IPS-15b (cell line): ENCODE measurements at regions not wholly inside any gene's neighbourhood (a gene's known extent, or its start where the extent isn't known, plus 50 kb on each side); places are given as distances from the start of the nearest gene placed in this dataset.

ENCODE experiments used
- H3K27me3 ChIP-seq: one replicate; pipeline ENCODE4 v1.6.1; 2013; ENCODE audit warnings: low read length; ENCODE audit not compliant: control insufficient read depth, insufficient read depth
- H3K36me3 ChIP-seq: one replicate; pipeline ENCODE4 v1.6.1; 2013; ENCODE audit warnings: low read length; ENCODE audit not compliant: control insufficient read depth, insufficient read depth
- H3K4me1 ChIP-seq: one replicate; pipeline ENCODE4 v1.6.1; 2013; ENCODE audit warnings: mild to moderate bottlenecking, low read length; ENCODE audit not compliant: control insufficient read depth, insufficient read depth
- H3K4me3 ChIP-seq: one replicate; pipeline ENCODE4 v1.5.1; 2013; ENCODE audit warnings: low read depth, low read length
- H3K9ac ChIP-seq: one replicate; pipeline ENCODE4 v1.6.1; 2013; ENCODE audit warnings: low read depth, mild to moderate bottlenecking, low read length
- H3K9me3 ChIP-seq: one replicate; pipeline ENCODE4 v1.6.1; 2013; ENCODE audit warnings: mild to moderate bottlenecking, low read length; ENCODE audit not compliant: control insufficient read depth, insufficient read depth

GRCh38 chr2:64704161-64704560 is 50.4 kb upstream of the SERTAD2 start:
- no peaks in the 10 kb centered on the region for H3K4me1 ChIP-seq
- H3K4me3 ChIP-seq, result no peak overlapping the region
- H3K36me3 ChIP-seq, result no peaks in the 10 kb centered on the region
- no peak overlapping the region for H3K9ac ChIP-seq
- no peaks in the 10 kb centered on the region for H3K27me3 ChIP-seq
- H3K9me3 ChIP-seq, result no peaks in the 10 kb centered on the region

DNA sequence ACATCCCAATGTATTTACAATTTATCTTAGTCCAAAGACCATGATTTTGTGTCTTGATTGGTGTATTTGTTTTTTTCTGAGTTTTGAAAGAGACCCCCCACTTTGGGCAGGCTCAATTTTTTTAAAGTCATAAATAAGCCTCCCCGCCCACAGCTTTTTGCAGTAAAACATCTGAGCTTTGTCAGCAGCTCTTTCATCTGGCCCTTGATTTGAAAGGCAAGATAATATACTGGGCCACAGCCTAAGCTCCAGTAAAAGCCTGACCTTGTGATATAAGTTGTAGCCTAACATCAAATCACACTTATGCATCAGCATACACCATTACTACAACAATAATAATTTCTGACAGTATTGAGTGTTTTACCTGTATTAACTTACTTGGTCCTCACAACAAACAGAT is 51.3 kb upstream of the SERTAD2 start:
- H3K4me3 ChIP-seq, result no peak overlapping the region
- H3K36me3 ChIP-seq, result no peaks in the 10 kb centered on the region
- no peaks in the 10 kb centered on the region for H3K27me3 ChIP-seq
- no peaks in the 10 kb centered on the region for H3K4me1 ChIP-seq
- H3K9me3 ChIP-seq, result no peaks in the 10 kb centered on the region
- H3K9ac ChIP-seq, result no peak overlapping the region

DNA sequence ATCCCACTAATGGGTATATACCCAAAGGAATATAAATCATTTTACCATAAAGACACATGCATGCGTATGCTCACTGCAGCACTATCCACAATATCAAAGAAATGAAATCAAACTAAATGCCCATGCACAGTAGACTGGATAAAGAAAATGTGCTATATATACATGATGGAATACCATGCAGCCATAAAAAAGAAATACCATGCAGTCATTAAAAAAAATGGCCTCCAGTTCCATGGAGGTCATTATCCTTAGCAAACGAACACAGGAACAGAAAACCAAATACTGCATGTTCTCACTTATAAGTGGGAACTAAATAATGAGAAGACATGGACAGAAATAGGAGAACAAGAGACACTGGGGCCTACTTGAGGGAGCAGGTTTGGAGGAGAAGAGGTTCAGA is 53.6 kb upstream of the SERTAD2 start:
- Histone ChIP-seq H3K36me3 (no peaks in the 10 kb centered on the region), H3K27me3 (no peaks in the 10 kb centered on the region), H3K9ac (no peak overlapping the region), H3K4me3 (no peak overlapping the region), H3K9me3 (no peaks in the 10 kb centered on the region), H3K4me1 (no peaks in the 10 kb centered on the region)

DNA sequence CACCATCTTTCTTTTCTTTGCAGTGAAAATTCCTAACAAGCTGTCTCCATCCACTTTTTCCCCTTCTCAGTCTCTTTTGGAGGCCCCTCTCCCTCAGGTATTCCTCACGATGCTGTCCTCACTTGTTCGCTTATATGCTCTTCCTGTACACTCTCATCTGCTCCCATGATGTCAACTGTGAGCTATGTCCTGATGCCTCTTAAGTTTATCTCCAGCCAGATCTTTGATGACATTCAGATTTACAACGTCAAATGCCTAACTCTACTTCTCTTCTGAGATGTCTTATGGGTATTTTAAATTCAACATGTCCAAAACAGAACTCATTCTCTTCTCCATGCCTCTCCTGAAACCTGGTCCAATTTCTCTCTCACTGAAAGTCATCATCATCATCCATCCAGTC is 55.1 kb upstream of the SERTAD2 start:
- Histone ChIP-seq H3K36me3 (no peaks in the 10 kb centered on the region), H3K9ac (no peak overlapping the region), H3K4me1 (no peaks in the 10 kb centered on the region), H3K9me3 (no peaks in the 10 kb centered on the region), H3K4me3 (no peak overlapping the region), H3K27me3 (no peaks in the 10 kb centered on the region)

DNA sequence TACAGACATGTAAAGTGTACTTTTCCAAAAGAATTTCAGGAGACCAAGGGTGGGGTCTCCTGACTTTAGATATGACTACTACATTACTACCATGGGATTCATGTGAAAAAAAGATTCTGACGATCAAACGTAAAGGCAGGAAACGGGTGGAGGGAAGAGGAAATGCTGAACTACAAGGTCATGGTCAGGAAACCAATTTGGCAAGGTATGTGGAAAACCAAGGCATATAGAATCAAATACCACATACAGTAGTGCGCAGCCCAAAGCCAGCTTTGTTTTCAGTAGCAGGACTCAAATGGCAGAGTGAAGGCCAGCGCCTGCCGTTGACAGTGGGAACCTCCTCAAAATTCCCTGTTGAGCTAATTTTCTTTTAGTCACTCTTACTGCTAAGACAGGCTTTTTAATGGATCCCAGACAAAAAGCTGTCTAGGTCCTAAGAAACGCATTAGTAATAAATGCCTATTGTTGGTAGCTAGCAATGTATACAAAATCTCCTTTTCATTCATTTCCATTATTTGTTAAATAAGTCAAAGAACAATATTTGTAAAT is 57.6 kb upstream of the SERTAD2 start:
- Histone ChIP-seq H3K9me3 (no peaks in the 10 kb centered on the region), H3K9ac (no peak overlapping the region), H3K27me3 (no peaks in the 10 kb centered on the region), H3K4me3 (no peak overlapping the region), H3K4me1 (no peaks in the 10 kb centered on the region), H3K36me3 (no peaks in the 10 kb centered on the region)

GRCh38 chr2:64713686-64714085 is 60.0 kb upstream of the SERTAD2 start:
- Histone ChIP-seq H3K4me1 (no peaks in the 10 kb centered on the region), H3K27me3 (no peaks in the 10 kb centered on the region), H3K4me3 (no peak overlapping the region), H3K9me3 (no peaks in the 10 kb centered on the region), H3K9ac (no peak overlapping the region), H3K36me3 (no peaks in the 10 kb centered on the region)

DNA sequence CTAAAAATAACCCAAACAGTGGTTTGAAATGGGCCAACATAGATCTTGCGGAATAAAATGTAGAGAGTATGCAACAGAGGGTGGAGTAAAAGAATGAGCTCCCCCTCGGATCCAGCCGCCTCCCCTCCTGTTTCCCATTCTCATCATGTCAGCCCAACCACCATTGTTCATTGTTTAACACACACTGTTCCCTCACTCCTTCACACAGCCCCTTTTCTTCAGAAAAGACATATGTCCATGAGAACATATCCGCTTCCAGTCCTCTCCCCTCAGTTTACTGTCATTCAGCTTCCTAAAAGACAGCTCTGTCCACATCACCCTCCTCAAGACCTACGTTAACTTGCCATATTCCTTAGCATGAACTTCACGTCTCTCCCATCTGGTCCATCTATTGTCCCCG is 62.9 kb upstream of the SERTAD2 start:
- no peaks in the 10 kb centered on the region for H3K36me3 ChIP-seq
- H3K27me3 ChIP-seq, result no peaks in the 10 kb centered on the region
- no peaks in the 10 kb centered on the region for H3K4me1 ChIP-seq
- no peak overlapping the region for H3K4me3 ChIP-seq
- H3K9ac ChIP-seq, result no peak overlapping the region
- no peaks in the 10 kb centered on the region for H3K9me3 ChIP-seq

GRCh38 chr2:64718250-64718885 is 64.7 kb upstream of the SERTAD2 start:
- Histone ChIP-seq H3K9me3 (no peaks in the 10 kb centered on the region), H3K4me1 (no peaks in the 10 kb centered on the region), H3K36me3 (no peaks in the 10 kb centered on the region), H3K4me3 (no peak overlapping the region), H3K27me3 (no peaks in the 10 kb centered on the region), H3K9ac (no peak overlapping the region)

DNA sequence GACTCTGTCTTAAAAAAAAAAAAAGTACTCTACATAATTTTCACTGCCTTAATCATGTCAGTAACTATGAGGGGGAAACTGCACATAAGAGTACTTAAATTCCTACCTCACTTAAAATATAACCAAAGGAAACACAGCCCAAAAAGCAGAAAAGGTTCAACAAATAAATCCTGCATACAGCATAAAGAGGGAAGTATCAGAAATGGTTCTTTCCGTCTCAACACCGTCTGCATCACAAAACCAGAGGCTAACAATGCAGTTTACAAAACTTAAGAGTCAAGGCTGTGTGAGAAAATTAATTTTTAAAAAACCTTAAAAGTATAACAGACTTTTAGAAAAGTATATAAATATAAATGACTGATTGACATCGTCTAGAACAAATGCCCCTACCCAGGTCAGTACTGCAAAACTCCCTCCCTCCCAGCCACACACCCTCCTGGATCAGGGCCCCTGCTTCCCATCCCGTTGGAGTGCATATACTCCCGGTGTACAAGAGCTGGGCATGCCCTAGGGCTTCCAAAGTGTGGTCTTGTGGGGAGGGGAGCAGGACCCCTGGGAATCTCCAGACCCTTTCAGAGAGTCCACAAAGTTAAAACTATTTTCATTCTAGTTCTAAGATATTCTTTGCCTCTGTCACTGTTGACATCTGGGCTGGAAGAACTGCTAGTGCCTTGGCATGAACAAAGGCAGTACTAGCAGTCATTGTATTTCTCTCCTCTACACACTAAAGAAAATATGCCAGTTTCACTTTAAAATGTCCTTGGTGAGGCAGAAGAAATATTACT is 67.0 kb upstream of the SERTAD2 start:
- no peaks in the 10 kb centered on the region for H3K36me3 ChIP-seq
- H3K4me3 ChIP-seq, result no peak overlapping the region
- no peaks in the 10 kb centered on the region for H3K4me1 ChIP-seq
- no peaks in the 10 kb centered on the region for H3K9me3 ChIP-seq
- H3K9ac ChIP-seq, result no peak overlapping the region
- H3K27me3 ChIP-seq, result no peaks in the 10 kb centered on the region

DNA sequence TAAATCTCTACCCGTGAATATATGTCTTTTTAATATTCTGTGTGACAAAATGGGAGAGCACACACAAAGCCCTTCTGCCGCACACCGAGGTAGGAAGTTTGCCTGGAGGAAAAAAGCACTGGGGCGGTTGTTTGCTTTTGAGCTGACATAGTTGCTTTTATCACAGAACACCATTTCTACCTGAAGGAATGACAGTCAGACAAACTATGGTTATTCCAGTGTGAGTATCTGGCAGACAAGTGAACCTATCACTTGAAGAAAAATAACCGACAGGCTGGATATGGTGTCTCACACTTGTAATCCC is 67.6 kb upstream of the SERTAD2 start:
- H3K27me3 ChIP-seq, result no peaks in the 10 kb centered on the region
- peaks cover 4% of the 10 kb centered on the region for H3K4me1 ChIP-seq
- no peak overlapping the region for H3K4me3 ChIP-seq
- H3K9me3 ChIP-seq, result no peaks in the 10 kb centered on the region
- H3K36me3 ChIP-seq, result no peaks in the 10 kb centered on the region
- no peak overlapping the region for H3K9ac ChIP-seq

DNA sequence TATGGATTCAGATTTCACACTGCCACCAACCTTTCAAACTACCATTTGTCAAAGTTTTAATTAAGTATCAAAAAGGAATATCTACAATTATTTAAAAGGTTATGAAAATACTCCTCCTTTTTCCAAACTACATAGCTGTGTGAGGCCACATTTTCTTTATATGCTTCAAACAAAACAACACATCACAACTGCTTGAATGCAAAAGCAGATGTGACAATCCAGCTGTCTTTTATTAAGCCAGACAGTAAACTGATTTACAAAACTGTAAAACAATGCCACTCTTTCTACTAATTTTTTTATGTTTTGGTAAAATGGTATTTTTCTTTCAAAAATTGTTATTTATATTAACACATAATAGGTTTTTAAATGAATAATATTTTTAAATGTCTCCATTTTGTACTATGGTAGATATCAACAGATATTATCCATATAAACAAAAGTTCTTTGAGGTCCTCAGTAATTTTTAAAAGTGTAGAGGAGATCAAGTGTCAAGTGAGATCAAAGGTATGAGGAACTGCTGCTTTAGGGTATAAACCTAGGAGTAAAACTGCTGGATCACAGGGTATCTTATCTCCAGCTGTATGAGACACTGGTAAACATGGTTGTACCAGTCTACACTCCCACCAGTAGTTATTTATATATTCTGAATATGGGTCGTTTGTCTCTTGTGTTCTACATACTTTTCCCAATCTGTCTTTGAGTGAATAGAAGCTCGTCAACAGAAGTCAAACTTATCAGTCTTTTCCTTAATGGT is 68.8 kb upstream of the SERTAD2 start:
- Histone ChIP-seq H3K36me3 (no peaks in the 10 kb centered on the region), H3K4me3 (no peak overlapping the region), H3K9ac (no peak overlapping the region), H3K27me3 (no peaks in the 10 kb centered on the region), H3K9me3 (no peaks in the 10 kb centered on the region), H3K4me1 (peaks cover 5% of the 10 kb centered on the region)
